ENCODE measurements at regions not wholly inside any gene's neighbourhood (a gene's known extent, or its start where the extent isn't known, plus 50 kb on each side); places are given as distances from the start of the nearest gene placed in this dataset.

DNA sequence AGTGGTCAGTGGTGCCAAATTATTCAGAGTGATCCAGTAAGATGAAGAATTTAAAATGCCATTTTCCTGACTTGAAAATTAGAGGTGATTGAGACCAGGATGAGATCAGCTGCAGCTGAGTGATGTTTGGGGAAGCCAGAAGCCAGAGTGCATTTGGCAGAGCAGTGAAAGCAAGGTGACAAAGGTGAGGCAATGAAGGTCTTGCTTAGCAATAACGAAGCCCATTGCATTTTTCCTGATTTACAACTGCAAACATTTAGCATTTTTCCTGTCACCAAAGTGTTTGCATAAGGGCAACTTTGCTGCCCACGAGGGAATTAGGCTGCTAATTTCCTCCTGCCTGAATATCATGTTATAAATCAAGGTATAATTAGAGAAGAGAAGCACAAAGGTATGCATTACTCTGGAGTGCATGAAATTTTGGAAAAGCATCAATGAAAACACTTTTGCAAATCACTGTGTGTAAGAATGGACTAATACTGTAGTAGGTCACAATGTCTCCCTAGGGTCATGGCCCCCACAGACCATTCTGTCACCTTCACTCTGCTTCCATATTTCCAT, 188.2 kb upstream of the LYPLAL1 start:
- H3K4me1 ChIP-seq (ENCODE audit: control insufficient read depth, insufficient read depth, low read length), result no peaks in the 10 kb centered on the region
- H3K9me3 ChIP-seq (ENCODE audit: control insufficient read depth, insufficient read depth, low read length), result no peaks in the 10 kb centered on the region; the same call in 1 of the 2 replicates
- no peak overlapping the region for H3K9ac ChIP-seq (ENCODE audit: low read depth, low read length)
- no peak overlapping the region for H3K27ac ChIP-seq (ENCODE audit: low read depth, low read length)
- no peak overlapping the region for H3K4me3 ChIP-seq (ENCODE audit: low read depth, low read length)
- no peaks in the 10 kb centered on the region for H3K36me3 ChIP-seq (ENCODE audit: control insufficient read depth, insufficient read depth, low read length)
- H3K27me3 ChIP-seq (ENCODE audit: control insufficient read depth, insufficient read depth, low read length), result no peaks in the 10 kb centered on the region

DNA sequence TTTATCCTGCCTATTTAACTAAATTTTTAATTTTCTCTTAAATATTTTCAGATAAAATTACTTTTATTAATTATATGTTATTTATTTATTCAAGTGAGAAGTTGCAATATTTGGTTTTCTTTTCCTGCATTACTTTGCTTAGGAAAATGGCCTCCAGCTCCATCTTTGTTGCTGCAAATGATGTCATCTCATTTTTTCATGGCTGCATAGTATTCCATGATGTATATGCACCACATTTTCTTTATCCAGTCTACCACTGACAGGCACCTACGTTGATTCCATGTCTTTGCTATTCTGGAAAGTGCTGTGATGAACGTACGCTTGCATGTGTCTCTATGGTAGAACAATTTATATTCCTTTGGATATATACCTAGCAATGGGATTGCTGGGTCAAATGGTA, 186.9 kb upstream of the LYPLAL1 start:
- H3K9ac ChIP-seq (ENCODE audit: low read depth, low read length), result no peak overlapping the region
- no peaks in the 10 kb centered on the region for H3K4me1 ChIP-seq (ENCODE audit: control insufficient read depth, insufficient read depth, low read length)
- H3K27ac ChIP-seq (ENCODE audit: low read depth, low read length), result no peak overlapping the region
- H3K36me3 ChIP-seq (ENCODE audit: control insufficient read depth, insufficient read depth, low read length), result no peaks in the 10 kb centered on the region
- no peaks in the 10 kb centered on the region; the same call in 1 of the 2 replicates for H3K9me3 ChIP-seq (ENCODE audit: control insufficient read depth, insufficient read depth, low read length)
- H3K27me3 ChIP-seq (ENCODE audit: control insufficient read depth, insufficient read depth, low read length), result no peaks in the 10 kb centered on the region
- H3K4me3 ChIP-seq (ENCODE audit: low read depth, low read length), result no peak overlapping the region

DNA sequence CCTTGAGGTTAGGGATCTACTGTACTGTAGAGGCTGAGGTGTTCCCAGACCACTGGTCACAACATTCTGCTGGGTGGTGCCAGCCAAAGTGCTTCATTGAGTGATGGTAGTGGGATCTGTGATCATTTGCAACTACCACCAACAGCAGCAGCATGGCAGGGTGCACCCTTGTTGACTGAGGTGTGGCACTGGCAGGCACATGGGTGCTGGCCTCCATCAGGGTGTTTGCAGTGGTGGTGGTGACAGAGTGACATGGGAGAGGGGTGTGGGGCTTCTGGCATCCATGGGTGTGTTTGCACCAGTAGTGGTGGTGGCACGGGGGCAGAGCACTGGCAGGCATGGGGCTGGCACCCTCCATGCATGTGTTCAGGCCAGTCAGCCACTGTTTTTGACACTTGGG, 183.7 kb upstream of the LYPLAL1 start:
- H3K4me3 ChIP-seq (ENCODE audit: low read depth, low read length), result no peak overlapping the region
- H3K9ac ChIP-seq (ENCODE audit: low read depth, low read length), result no peak overlapping the region
- H3K36me3 ChIP-seq (ENCODE audit: control insufficient read depth, insufficient read depth, low read length), result no peaks in the 10 kb centered on the region
- no peaks in the 10 kb centered on the region for H3K27me3 ChIP-seq (ENCODE audit: control insufficient read depth, insufficient read depth, low read length)
- no peaks in the 10 kb centered on the region for H3K4me1 ChIP-seq (ENCODE audit: control insufficient read depth, insufficient read depth, low read length)
- no peaks in the 10 kb centered on the region; the same call in 1 of the 2 replicates for H3K9me3 ChIP-seq (ENCODE audit: control insufficient read depth, insufficient read depth, low read length)
- H3K27ac ChIP-seq (ENCODE audit: low read depth, low read length), result no peak overlapping the region

DNA sequence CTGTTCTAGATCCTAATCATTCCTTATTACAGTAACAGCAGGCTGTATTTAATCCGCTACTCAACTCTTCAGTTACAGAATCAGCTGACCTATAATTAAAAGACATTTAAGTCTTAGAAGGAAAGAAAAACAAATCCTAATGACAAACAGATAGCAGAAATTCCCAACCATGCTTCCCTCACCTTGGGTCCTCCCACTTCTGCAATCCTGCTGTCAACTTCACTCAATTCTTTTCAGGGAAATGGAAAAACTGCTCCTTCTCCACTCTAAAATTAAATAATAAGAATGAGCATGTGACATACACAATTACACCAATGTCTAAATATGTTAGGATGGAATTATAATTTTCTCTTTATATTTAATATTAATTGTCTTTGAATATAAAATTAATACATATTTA, 182.6 kb upstream of the LYPLAL1 start:
- Histone ChIP-seq H3K4me3 (ENCODE audit: low read depth, low read length) (no peak overlapping the region), H3K9ac (ENCODE audit: low read depth, low read length) (no peak overlapping the region), H3K27ac (ENCODE audit: low read depth, low read length) (no peak overlapping the region), H3K9me3 (ENCODE audit: control insufficient read depth, insufficient read depth, low read length) (no peaks in the 10 kb centered on the region; the same call in 1 of the 2 replicates), H3K36me3 (ENCODE audit: control insufficient read depth, insufficient read depth, low read length) (no peaks in the 10 kb centered on the region), H3K4me1 (ENCODE audit: control insufficient read depth, insufficient read depth, low read length) (no peaks in the 10 kb centered on the region), H3K27me3 (ENCODE audit: control insufficient read depth, insufficient read depth, low read length) (no peaks in the 10 kb centered on the region)

DNA sequence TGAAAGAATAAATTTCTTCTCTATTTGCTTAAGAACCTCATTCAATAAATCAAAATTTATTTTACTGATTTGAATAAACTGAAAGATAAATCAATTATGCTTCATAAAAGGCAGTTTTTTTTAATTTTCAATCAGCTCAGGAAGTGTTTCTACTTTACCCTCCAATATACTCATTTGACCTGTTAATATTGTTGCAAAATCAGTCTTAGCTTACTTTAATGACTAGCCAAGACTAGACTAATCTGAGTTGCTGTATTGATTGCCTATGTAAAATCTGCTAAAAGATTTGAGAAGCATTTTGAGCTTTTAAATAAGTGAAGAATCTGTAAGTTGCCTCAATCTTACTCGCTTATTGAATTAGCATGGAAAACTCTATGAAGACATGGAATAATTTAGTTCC, 179.1 kb upstream of the LYPLAL1 start:
- H3K27me3 ChIP-seq (ENCODE audit: control insufficient read depth, insufficient read depth, low read length), result no peaks in the 10 kb centered on the region

DNA sequence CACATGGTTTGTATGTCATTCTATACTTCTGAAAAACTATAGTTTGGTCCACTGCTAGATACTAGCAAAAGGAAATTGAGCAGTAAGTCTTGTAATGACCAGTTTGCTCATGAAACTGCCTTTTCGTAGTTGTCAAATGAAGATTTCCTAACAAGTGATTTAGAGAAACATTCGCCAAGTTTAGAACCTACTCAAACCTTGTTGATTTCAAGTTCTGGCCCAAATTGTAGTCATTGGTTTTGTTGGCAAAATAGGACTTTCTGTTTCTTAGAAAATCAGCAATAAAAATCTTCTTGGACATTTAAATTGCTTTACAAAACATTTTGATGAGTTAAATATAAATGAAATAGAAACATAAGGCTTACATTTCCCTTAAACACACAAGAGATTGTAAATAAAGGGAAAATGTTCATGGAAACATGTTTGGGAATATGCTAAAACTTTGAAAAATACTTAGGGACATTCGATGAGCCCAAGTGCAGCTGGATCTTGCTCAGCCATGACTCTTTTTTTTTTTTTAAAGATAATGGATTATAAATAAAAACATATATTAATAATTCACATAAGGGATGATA, 178.5 kb upstream of the LYPLAL1 start:
- no peaks in the 10 kb centered on the region for H3K36me3 ChIP-seq (ENCODE audit: control insufficient read depth, insufficient read depth, low read length)
- no peak overlapping the region for H3K27ac ChIP-seq (ENCODE audit: low read depth, low read length)
- no peak overlapping the region for H3K9ac ChIP-seq (ENCODE audit: low read depth, low read length)
- no peaks in the 10 kb centered on the region for H3K4me1 ChIP-seq (ENCODE audit: control insufficient read depth, insufficient read depth, low read length)
- no peaks in the 10 kb centered on the region for H3K9me3 ChIP-seq (ENCODE audit: control insufficient read depth, insufficient read depth, low read length)
- H3K27me3 ChIP-seq (ENCODE audit: control insufficient read depth, insufficient read depth, low read length), result no peaks in the 10 kb centered on the region
- no peak overlapping the region for H3K4me3 ChIP-seq (ENCODE audit: low read depth, low read length)

More for the DNA sequence above, 179.1 kb upstream of the LYPLAL1 start:
- Histone ChIP-seq H3K27ac (ENCODE audit: low read depth, low read length) (no peak overlapping the region), H3K4me1 (ENCODE audit: control insufficient read depth, insufficient read depth, low read length) (no peaks in the 10 kb centered on the region), H3K9ac (ENCODE audit: low read depth, low read length) (no peak overlapping the region), H3K36me3 (ENCODE audit: control insufficient read depth, insufficient read depth, low read length) (no peaks in the 10 kb centered on the region), H3K4me3 (ENCODE audit: low read depth, low read length) (no peak overlapping the region), H3K9me3 (ENCODE audit: control insufficient read depth, insufficient read depth, low read length) (no peaks in the 10 kb centered on the region)

DNA sequence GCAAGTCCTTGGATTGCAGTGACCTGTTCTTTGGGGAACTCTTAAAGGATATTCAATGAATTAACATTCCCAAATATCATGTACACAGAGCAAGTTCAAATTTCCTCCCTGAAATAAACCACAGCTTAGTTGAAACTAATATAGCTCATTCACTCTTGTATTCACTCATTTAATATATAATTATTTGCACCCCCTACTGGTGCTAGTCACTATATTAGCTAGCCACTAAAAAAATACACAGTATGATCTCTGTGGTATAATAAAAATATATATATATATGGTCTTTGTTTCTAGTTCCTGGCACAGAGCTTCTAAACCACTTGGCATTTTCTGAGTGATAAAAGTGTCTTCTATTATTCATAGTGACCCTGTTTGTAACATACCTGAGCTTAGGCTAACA, 177.3 kb upstream of the LYPLAL1 start:
- Histone ChIP-seq H3K4me3 (ENCODE audit: low read depth, low read length) (no peak overlapping the region), H3K36me3 (ENCODE audit: control insufficient read depth, insufficient read depth, low read length) (no peaks in the 10 kb centered on the region), H3K9me3 (ENCODE audit: control insufficient read depth, insufficient read depth, low read length) (no peaks in the 10 kb centered on the region), H3K4me1 (ENCODE audit: control insufficient read depth, insufficient read depth, low read length) (no peaks in the 10 kb centered on the region), H3K9ac (ENCODE audit: low read depth, low read length) (no peak overlapping the region), H3K27me3 (ENCODE audit: control insufficient read depth, insufficient read depth, low read length) (no peaks in the 10 kb centered on the region), H3K27ac (ENCODE audit: low read depth, low read length) (no peak overlapping the region)

DNA sequence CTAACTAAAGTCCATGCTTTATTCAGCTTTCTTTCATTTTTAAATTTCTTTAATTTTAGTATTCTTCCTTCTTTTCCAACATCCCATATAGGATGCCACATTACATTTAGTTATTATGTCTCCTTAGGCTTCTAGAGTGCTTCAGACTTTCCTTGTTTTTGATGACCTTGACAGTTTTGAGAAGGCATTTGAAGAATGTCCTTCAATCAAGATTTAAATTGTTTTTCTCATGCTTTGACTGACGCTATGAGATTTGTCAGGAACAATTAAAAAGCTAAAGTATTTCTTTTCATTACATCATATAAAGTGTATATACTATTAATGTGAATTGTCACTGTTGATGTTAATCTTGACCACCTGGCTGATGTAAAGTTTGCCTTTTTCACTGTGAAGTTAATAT, 173.7 kb upstream of the LYPLAL1 start:
- Histone ChIP-seq H3K9me3 (ENCODE audit: control insufficient read depth, insufficient read depth, low read length) (0 out of 2 replicates have a peak, but pooled peaks cover under 1% of the 10 kb centered on the region), H3K27me3 (ENCODE audit: control insufficient read depth, insufficient read depth, low read length) (no peaks in the 10 kb centered on the region), H3K27ac (ENCODE audit: low read depth, low read length) (no peak overlapping the region), H3K9ac (ENCODE audit: low read depth, low read length) (no peak overlapping the region), H3K36me3 (ENCODE audit: control insufficient read depth, insufficient read depth, low read length) (no peaks in the 10 kb centered on the region), H3K4me3 (ENCODE audit: low read depth, low read length) (no peak overlapping the region), H3K4me1 (ENCODE audit: control insufficient read depth, insufficient read depth, low read length) (no peaks in the 10 kb centered on the region)

DNA sequence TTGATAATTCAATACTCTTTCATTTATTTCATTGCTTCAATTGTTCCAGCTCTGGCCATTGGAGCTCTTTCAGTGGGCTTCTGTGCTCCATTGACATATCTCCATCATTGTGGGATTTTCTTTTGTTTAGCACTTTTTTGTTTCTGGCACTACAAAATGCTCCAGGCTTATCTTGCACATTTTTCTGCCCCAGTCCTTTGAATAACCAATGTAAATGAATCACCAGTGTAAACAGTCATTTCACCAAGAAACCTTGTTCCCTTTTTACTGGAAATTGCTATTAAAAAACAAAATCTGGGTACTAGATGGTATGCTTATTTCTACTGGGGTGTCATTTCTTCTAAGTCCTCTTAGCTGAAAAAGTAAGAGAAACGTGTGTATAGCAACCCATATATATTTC, 173.0 kb upstream of the LYPLAL1 start:
- Histone ChIP-seq H3K27me3 (ENCODE audit: control insufficient read depth, insufficient read depth, low read length) (no peaks in the 10 kb centered on the region), H3K4me3 (ENCODE audit: low read depth, low read length) (no peak overlapping the region), H3K27ac (ENCODE audit: low read depth, low read length) (no peak overlapping the region), H3K36me3 (ENCODE audit: control insufficient read depth, insufficient read depth, low read length) (no peaks in the 10 kb centered on the region), H3K4me1 (ENCODE audit: control insufficient read depth, insufficient read depth, low read length) (no peaks in the 10 kb centered on the region), H3K9ac (ENCODE audit: low read depth, low read length) (no peak overlapping the region), H3K9me3 (ENCODE audit: control insufficient read depth, insufficient read depth, low read length) (0 out of 2 replicates have a peak, but pooled peaks cover 2% of the 10 kb centered on the region)

DNA sequence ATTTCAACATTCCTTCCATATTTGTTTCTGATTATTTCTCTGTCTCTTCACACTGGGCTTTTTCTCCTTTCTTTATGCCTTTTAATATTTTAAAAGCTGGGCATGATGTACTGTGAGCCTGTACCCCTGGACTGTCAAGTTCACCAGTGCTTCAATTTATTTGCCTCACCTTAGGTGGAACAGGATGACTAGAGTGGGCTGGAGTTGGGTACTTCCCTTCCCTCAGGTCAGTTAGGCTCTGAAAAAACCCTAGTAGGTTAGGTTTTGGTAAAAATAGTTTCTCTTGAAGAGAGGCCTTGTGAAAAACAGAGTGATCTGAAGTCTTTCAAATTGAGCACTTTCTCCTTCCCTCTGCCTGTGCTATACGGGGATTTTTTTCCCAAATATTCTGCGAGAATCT, 163.0 kb upstream of the LYPLAL1 start:
- no peaks in the 10 kb centered on the region for H3K9me3 ChIP-seq (ENCODE audit: control insufficient read depth, insufficient read depth, low read length)
- no peak overlapping the region for H3K27ac ChIP-seq (ENCODE audit: low read depth, low read length)
- H3K4me1 ChIP-seq (ENCODE audit: control insufficient read depth, insufficient read depth, low read length), result no peaks in the 10 kb centered on the region
- H3K36me3 ChIP-seq (ENCODE audit: control insufficient read depth, insufficient read depth, low read length), result no peaks in the 10 kb centered on the region
- no peak overlapping the region for H3K9ac ChIP-seq (ENCODE audit: low read depth, low read length)
- no peak overlapping the region for H3K4me3 ChIP-seq (ENCODE audit: low read depth, low read length)
- no peaks in the 10 kb centered on the region for H3K27me3 ChIP-seq (ENCODE audit: control insufficient read depth, insufficient read depth, low read length)

DNA sequence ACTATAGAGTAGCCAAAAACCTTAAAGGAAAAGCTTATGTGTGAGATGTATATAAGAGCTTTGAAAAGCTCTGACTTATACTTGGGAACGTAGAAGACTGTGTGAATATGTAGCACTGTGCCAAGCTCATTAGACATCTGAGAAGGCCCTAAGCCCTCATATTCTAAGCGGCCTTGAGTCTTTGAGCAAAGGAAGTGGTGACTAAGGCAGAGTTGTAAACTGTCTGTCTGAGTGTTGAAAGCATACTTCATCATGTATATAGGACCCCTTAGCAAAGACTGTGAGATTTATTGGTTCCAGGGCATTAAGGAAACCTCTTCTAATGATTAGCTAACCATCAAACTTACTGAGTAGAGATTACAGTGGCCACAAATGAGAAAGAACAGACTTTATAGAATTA, 153.3 kb upstream of the LYPLAL1 start:
- Histone ChIP-seq H3K4me3 (ENCODE audit: low read depth, low read length) (no peak overlapping the region), H3K9me3 (ENCODE audit: control insufficient read depth, insufficient read depth, low read length) (no peaks in the 10 kb centered on the region; the same call in 1 of the 2 replicates), H3K4me1 (ENCODE audit: control insufficient read depth, insufficient read depth, low read length) (peaks cover 13% of the 10 kb centered on the region; the same call in 1 of the 2 replicates), H3K36me3 (ENCODE audit: control insufficient read depth, insufficient read depth, low read length) (no peaks in the 10 kb centered on the region), H3K9ac (ENCODE audit: low read depth, low read length) (no peak overlapping the region), H3K27ac (ENCODE audit: low read depth, low read length) (no peak overlapping the region), H3K27me3 (ENCODE audit: control insufficient read depth, insufficient read depth, low read length) (no peaks in the 10 kb centered on the region)
